Subcutaneous abdominal adipose tissue (tissue), 5 donors: ENCODE measurements at regions not wholly inside any gene's neighbourhood (a gene's known extent, or its start where the extent isn't known, plus 50 kb on each side); places are given as distances from the start of the nearest gene placed in this dataset.

Experiments
- H3K27ac ChIP-seq: one replicate; pipeline ENCODE4 v1.7.0; 2013; ENCODE audit warnings: low read depth, mild to moderate bottlenecking, inconsistent platforms, low read length, moderate library complexity
- H3K27me3 ChIP-seq, 5 donors: one replicate each; pipeline ENCODE4 v1.7.0; 2013; ENCODE audit warnings: low read length in 5 of 5, inconsistent platforms in 1 of 5; ENCODE audit not compliant: control insufficient read depth in 5 of 5, insufficient read depth in 4 of 5
- H3K36me3 ChIP-seq, 5 donors: one replicate each; pipeline ENCODE4 v1.7.0; 2013; ENCODE audit warnings: low read length in 5 of 5; ENCODE audit not compliant: control insufficient read depth in 5 of 5, insufficient read depth in 5 of 5
- H3K4me1 ChIP-seq, 5 donors: one replicate each; pipeline ENCODE4 v1.7.0; 2013; ENCODE audit warnings: low read length in 5 of 5, mild to moderate bottlenecking in 3 of 5, moderate library complexity in 1 of 5; ENCODE audit not compliant: control insufficient read depth in 5 of 5, insufficient read depth in 5 of 5
- H3K4me3 ChIP-seq, 5 donors: one replicate each; pipeline ENCODE4 v1.7.0; 2013; ENCODE audit warnings: low read length in 5 of 5, low read depth in 1 of 5
- H3K9ac ChIP-seq, 5 donors: one replicate each; pipeline ENCODE4 v1.7.0; 2013; ENCODE audit warnings: low read length in 5 of 5, mild to moderate bottlenecking in 4 of 5, moderate library complexity in 3 of 5
- H3K9me3 ChIP-seq, 5 donors: one replicate each; pipeline ENCODE4 v1.7.0; 2013; ENCODE audit warnings: low read length in 5 of 5; ENCODE audit not compliant: control insufficient read depth in 5 of 5
- donor health status: healthy.
- donor health status: healthy.
- donor health status: healthy.
- donor health status: healthy.
- donor health status: healthy.

GRCh38 chr4:57200799-57201327, 90.7 kb upstream of the IGFBP7 start:
- Histone ChIP-seq H3K36me3 (no peaks in the 10 kb centered on the region), H3K9ac (no peak overlapping the region), H3K27me3 (no peaks in the 10 kb centered on the region), H3K4me3 (no peak overlapping the region), H3K4me1 (no peaks in the 10 kb centered on the region), H3K27ac (no peak overlapping the region), H3K9me3 (peaks cover 0 to 2% (median 0%) of the 10 kb centered on the region in 5 donors)

DNA sequence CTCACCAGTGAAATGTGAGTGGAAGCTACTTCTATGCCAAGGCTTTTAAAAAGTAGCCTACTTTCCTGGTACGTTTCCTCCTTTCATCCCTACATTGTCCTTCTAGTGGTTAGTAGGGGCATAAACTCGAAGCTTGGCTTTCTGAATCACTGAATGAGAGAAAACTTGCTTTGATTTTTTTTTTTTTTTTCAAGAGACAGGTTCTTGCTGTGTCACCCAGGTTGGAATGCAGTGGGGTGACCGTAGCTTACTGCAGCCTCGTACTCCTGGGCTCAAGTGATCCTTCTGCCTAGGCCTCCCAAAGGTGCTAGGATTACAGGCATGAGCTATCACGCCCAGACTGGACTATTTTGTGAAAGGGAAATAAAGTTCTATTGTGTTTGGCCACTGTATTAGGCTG, 89.1 kb upstream of the IGFBP7 start:
- Histone ChIP-seq H3K9ac (no peak overlapping the region), H3K9me3 (peaks cover 0 to 2% (median 0%) of the 10 kb centered on the region in 5 donors), H3K36me3 (no peaks in the 10 kb centered on the region), H3K4me1 (no peaks in the 10 kb centered on the region), H3K27me3 (peaks cover under 1 to 2% (median 2%) of the 10 kb centered on the region in 5 donors), H3K27ac (no peak overlapping the region), H3K4me3 (no peak overlapping the region)

DNA sequence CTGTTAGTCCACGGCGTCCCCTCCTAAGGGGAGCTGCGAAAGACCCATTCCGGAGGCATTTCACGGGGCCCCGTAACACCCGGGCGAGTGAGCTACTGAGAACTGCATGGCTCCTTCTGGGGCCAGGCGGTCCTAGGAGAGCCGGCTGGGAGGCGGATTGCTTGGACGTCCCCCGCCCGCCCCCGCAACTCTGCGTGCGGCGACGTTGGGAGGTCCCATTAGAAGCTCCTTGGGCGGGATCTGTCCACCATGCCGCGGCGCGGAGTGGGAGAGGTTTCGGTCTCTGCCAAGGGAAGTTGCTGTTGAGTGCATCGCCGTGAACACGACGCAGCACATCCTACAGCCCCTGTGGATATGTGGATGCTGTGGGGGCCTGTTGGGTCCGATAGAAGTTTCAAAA, 85.4 kb upstream of the IGFBP7 start:
- Histone ChIP-seq H3K27ac (no peak overlapping the region), H3K4me1 (no peaks in the 10 kb centered on the region), H3K9me3 (peaks cover 0 to 2% (median 0%) of the 10 kb centered on the region in 5 donors), H3K36me3 (no peaks in the 10 kb centered on the region), H3K9ac (no peak overlapping the region), H3K4me3 (no peak overlapping the region), H3K27me3 (peaks cover 5 to 7% (median 6%) of the 10 kb centered on the region in 5 donors)

DNA sequence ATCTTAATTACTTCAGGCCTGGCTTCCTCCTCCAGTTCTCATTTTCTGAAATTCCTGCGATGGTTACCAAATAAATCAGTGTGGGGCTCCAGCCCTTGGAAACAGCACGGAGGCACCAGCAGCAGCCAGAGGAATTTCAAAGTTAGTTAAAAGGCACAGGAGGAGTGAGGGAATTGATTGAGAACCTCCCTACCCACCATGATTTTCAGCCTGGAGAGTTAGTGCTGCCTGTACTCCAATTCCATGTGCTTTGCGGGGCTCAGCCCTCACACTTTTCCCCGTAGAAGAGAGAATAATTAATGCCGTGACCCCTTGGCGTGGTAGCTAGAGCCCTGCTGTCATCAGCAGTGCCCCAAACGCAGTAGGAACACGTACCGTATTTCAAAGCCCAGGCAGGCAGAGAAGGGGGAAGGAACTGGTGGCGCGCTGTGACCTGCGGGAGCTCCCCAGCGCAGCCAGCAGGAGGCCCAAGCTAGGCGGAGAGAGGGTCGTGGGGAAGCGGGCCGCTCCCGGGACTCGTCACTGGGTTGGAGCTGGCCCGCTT, 84.0 kb upstream of the IGFBP7 start:
- Histone ChIP-seq H3K27ac (no peak overlapping the region), H3K36me3 (no peaks in the 10 kb centered on the region), H3K27me3 (peaks cover 5 to 7% (median 6%) of the 10 kb centered on the region in 5 donors), H3K9me3 (peaks cover 0 to 2% (median 0%) of the 10 kb centered on the region in 5 donors), H3K4me1 (no peaks in the 10 kb centered on the region), H3K9ac (no peak overlapping the region), H3K4me3 (no peak overlapping the region)

- H3K36me3 ChIP-seq: no peaks in the 10 kb centered on the region
- H3K4me1 ChIP-seq: no peaks in the 10 kb centered on the region
- H3K9me3 ChIP-seq: peaks cover 0 to 2% (median 0%) of the 10 kb centered on the region in 5 donors
- no peak overlapping the region for H3K27ac ChIP-seq
- no peak overlapping the region for H3K4me3 ChIP-seq
- no peak overlapping the region for H3K9ac ChIP-seq
- peaks cover 5 to 7% (median 6%) of the 10 kb centered on the region in 5 donors for H3K27me3 ChIP-seq
These were observed 83.1 kb upstream of the IGFBP7 start for GRCh38 chr4:57193209-57193810.

- H3K36me3 ChIP-seq: no peaks in the 10 kb centered on the region
- no peak overlapping the region for H3K27ac ChIP-seq
- H3K4me3 ChIP-seq: no peak overlapping the region
- peaks cover 5 to 7% (median 6%) of the 10 kb centered on the region in 5 donors for H3K27me3 ChIP-seq
- peaks cover 0 to 2% (median 0%) of the 10 kb centered on the region in 5 donors for H3K9me3 ChIP-seq
- no peak overlapping the region for H3K9ac ChIP-seq
- H3K4me1 ChIP-seq: no peaks in the 10 kb centered on the region
These were observed 81.4 kb upstream of the IGFBP7 start for GRCh38 chr4:57191523-57192034.

DNA sequence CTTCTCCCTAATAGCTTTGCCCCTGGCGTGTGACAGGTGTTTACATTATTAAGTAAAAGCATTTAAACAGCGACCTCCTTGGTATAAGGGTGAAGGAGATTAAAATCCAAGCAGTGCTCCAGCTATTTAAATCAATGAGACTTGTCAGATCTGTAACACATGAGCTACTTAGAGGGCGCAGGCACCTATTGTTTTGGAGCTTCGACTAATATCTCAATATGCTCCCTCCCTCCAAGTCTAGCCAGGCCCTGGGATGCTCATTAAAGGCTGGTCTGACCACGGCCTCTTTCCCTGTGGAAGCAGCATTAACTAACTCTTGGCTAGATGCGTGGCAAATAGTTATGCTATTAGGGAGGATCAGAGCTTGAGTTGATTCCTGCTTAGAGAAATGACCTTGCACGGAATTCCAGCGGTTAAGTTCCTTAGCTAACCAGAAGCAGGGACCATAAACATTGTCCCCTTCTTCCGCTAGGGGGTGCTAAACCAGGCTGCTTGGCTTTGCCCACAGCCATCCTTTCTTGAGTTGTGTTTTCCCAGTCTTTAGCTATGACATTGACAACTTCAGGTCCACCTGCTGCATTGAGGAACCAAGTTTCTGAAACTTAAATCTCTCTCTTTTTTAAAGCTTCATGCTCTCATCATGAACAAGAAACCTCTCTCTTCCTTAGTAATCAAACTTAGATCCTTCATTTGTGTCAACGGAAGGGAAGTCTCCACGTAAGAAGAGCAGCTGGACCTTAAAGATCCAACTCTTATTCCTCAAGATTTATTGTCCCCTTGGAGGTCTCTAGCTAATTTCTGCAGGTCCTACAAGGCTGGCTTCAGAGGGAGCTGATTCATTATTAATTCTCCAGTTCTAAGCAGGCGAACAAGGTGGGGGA, 80.7 kb upstream of the IGFBP7 start:
- H3K4me1 ChIP-seq: no peaks in the 10 kb centered on the region
- no peak overlapping the region for H3K9ac ChIP-seq
- H3K4me3 ChIP-seq: no peak overlapping the region
- no peak overlapping the region for H3K27ac ChIP-seq
- no peaks in the 10 kb centered on the region for H3K36me3 ChIP-seq
- H3K27me3 ChIP-seq: peaks cover 5 to 7% (median 6%) of the 10 kb centered on the region in 5 donors
- H3K9me3 ChIP-seq: peaks cover 0 to 2% (median 0%) of the 10 kb centered on the region in 5 donors

DNA sequence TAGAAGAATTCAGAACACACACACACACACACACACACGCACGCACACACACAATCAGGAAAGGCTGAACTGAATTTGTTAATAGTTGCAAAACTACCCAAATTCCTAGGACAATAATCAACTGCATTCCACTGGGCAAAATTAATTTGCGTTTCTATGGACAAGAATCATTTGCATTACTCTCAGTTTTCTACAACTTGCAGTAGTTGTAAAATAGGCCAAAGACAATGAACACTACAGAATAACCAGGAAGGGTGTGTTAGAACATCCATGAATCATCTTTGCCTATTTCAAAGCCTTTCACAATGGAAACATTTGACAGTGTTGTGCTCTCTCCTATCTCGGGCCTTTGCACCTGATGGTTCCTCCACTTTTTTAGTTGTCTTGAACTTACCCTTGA, 77.1 kb upstream of the IGFBP7 start:
- peaks cover 0 to 1% (median 0%) of the 10 kb centered on the region in 5 donors for H3K4me1 ChIP-seq

DNA sequence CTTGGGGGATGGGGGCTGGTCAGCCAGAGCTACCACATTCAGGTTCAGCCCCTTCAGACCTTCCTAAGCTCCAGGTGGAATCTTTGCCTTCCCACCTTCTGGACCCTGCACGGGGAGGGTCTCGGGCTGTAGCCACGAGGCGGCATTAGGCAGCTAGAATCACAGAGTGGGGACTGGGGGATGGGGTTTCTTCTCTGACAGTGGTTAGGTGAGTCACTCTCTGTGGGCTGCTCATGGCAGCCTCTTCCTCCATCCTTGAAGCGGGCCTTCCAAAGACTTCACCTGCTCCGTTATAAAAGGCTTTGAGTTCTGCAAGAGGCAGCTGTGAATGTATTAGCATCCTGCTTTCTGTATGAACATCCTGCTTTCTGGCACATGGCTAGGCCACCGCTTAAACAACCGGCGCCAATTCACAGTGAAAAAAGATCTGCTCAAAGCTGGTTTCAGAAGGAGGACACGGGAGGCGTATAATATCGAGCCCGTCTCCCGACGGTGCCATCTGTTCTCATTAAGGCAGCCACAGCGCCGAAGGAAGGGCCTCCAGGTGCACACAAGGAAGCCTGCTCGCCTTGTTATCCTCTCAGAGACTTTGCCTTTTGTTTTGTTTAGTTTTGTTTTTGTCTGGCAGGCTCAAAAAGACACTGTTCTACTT, 74.3 kb upstream of the IGFBP7 start:
- no peak overlapping the region for H3K4me3 ChIP-seq
- no peaks in the 10 kb centered on the region for H3K27me3 ChIP-seq
- H3K36me3 ChIP-seq: no peaks in the 10 kb centered on the region
- peaks cover 0 to 4% (median 0%) of the 10 kb centered on the region in 5 donors for H3K4me1 ChIP-seq
- no peak overlapping the region for H3K9ac ChIP-seq
- no peaks in the 10 kb centered on the region for H3K9me3 ChIP-seq
- no peak overlapping the region for H3K27ac ChIP-seq

More for the DNA sequence above, 77.1 kb upstream of the IGFBP7 start:
- H3K9ac ChIP-seq: no peak overlapping the region
- no peaks in the 10 kb centered on the region for H3K36me3 ChIP-seq
- H3K27me3 ChIP-seq: peaks cover 0 to 2% (median 0%) of the 10 kb centered on the region in 5 donors
- H3K4me3 ChIP-seq: no peak overlapping the region
- no peak overlapping the region for H3K27ac ChIP-seq
- H3K9me3 ChIP-seq: no peaks in the 10 kb centered on the region
